IPS-18a (cell line): ENCODE measurements at regions not wholly inside any gene's neighbourhood (a gene's known extent, or its start where the extent isn't known, plus 50 kb on each side); places are given as distances from the start of the nearest gene placed in this dataset.
"Not testable (repeated sequence)": the region's sequence is repeated elsewhere in the genome, so short reads cannot be mapped to it uniquely, and the experiment has no call there.

ENCODE experiments used
- H3K27ac ChIP-seq: one replicate; pipeline ENCODE4 v1.5.1; 2013; ENCODE audit warnings: low read length
- H3K27me3 ChIP-seq: one replicate; pipeline ENCODE4 v1.6.1; 2013; ENCODE audit warnings: mild to moderate bottlenecking, low read length; ENCODE audit not compliant: control insufficient read depth, insufficient read depth
- H3K36me3 ChIP-seq: one replicate; pipeline ENCODE4 v1.6.1; 2013; ENCODE audit warnings: low read depth, low read length; ENCODE audit not compliant: control insufficient read depth
- H3K4me1 ChIP-seq: one replicate; pipeline ENCODE4 v1.6.1; 2013; ENCODE audit warnings: low read depth, low read length; ENCODE audit not compliant: control insufficient read depth
- H3K4me3 ChIP-seq: one replicate; pipeline ENCODE4 v1.5.1; 2013; ENCODE audit warnings: low read length
- H3K9ac ChIP-seq: one replicate; pipeline ENCODE4 v1.6.1; 2013; ENCODE audit warnings: mild to moderate bottlenecking, low read length, moderate library complexity
- H3K9me3 ChIP-seq: one replicate; pipeline ENCODE4 v1.6.1; 2013; ENCODE audit warnings: low read depth, low read length; ENCODE audit not compliant: control insufficient read depth

- not testable (repeated sequence) for H3K27ac ChIP-seq, H3K9ac ChIP-seq, H3K9me3 ChIP-seq, H3K4me1 ChIP-seq, H3K36me3 ChIP-seq, H3K4me3 ChIP-seq, H3K27me3 ChIP-seq
Observed at GRCh38 chr6:93636987-93637664, 217.8 kb upstream of the EPHA7 start.

- no peak overlapping the region for H3K27ac ChIP-seq
- H3K36me3 ChIP-seq = no peaks in the 10 kb centered on the region
- no peak overlapping the region for H3K9ac ChIP-seq
- H3K9me3 ChIP-seq = no peaks in the 10 kb centered on the region
- no peaks in the 10 kb centered on the region for H3K27me3 ChIP-seq
- H3K4me3 ChIP-seq = no peak overlapping the region
- no peaks in the 10 kb centered on the region for H3K4me1 ChIP-seq
Observed at GRCh38 chr6:93624408-93624807, 205.0 kb upstream of the EPHA7 start.

- Histone ChIP-seq H3K9me3 (no peaks in the 10 kb centered on the region), H3K27ac (no peak overlapping the region), H3K27me3 (no peaks in the 10 kb centered on the region), H3K36me3 (no peaks in the 10 kb centered on the region), H3K4me1 (no peaks in the 10 kb centered on the region), H3K4me3 (no peak overlapping the region), H3K9ac (no peak overlapping the region)
Observed at GRCh38 chr6:93621442-93621841, 202.1 kb upstream of the EPHA7 start.

GRCh38 chr6:93604951-93605350 lies 185.6 kb upstream of the EPHA7 start:
- no peaks in the 10 kb centered on the region for H3K4me1 ChIP-seq

GRCh38 chr6:93592417-93592816 lies 173.1 kb upstream of the EPHA7 start:
- Histone ChIP-seq H3K9me3 (no peaks in the 10 kb centered on the region), H3K4me3 (no peak overlapping the region), H3K27ac (no peak overlapping the region), H3K36me3 (no peaks in the 10 kb centered on the region), H3K27me3 (no peaks in the 10 kb centered on the region), H3K9ac (no peak overlapping the region), H3K4me1 (no peaks in the 10 kb centered on the region)

More at GRCh38 chr6:93604951-93605350, 185.6 kb upstream of the EPHA7 start:
- H3K27me3 ChIP-seq = no peaks in the 10 kb centered on the region
- no peak overlapping the region for H3K9ac ChIP-seq
- no peaks in the 10 kb centered on the region for H3K36me3 ChIP-seq
- H3K4me3 ChIP-seq = no peak overlapping the region
- no peak overlapping the region for H3K27ac ChIP-seq
- no peaks in the 10 kb centered on the region for H3K9me3 ChIP-seq

GRCh38 chr6:93586306-93586705 lies 166.9 kb upstream of the EPHA7 start:
- Histone ChIP-seq H3K9ac (no peak overlapping the region), H3K36me3 (no peaks in the 10 kb centered on the region), H3K9me3 (no peaks in the 10 kb centered on the region), H3K4me1 (no peaks in the 10 kb centered on the region), H3K4me3 (no peak overlapping the region), H3K27ac (no peak overlapping the region), H3K27me3 (no peaks in the 10 kb centered on the region)

- no peak overlapping the region for H3K27ac ChIP-seq
- no peak overlapping the region for H3K9ac ChIP-seq
- no peak overlapping the region for H3K4me3 ChIP-seq
- no peaks in the 10 kb centered on the region for H3K9me3 ChIP-seq
- no peaks in the 10 kb centered on the region for H3K36me3 ChIP-seq
- no peaks in the 10 kb centered on the region for H3K27me3 ChIP-seq
- H3K4me1 ChIP-seq = no peaks in the 10 kb centered on the region
Observed at GRCh38 chr6:93584300-93584699, 164.9 kb upstream of the EPHA7 start.

- Histone ChIP-seq H3K27me3 (no peaks in the 10 kb centered on the region), H3K4me3 (no peak overlapping the region), H3K27ac (no peak overlapping the region), H3K9me3 (no peaks in the 10 kb centered on the region), H3K9ac (no peak overlapping the region), H3K4me1 (no peaks in the 10 kb centered on the region), H3K36me3 (no peaks in the 10 kb centered on the region)
Observed at GRCh38 chr6:93581371-93581770, 162.0 kb upstream of the EPHA7 start.

GRCh38 chr6:93580446-93580845 lies 161.1 kb upstream of the EPHA7 start:
- Histone ChIP-seq H3K4me1 (no peaks in the 10 kb centered on the region), H3K9ac (no peak overlapping the region), H3K36me3 (no peaks in the 10 kb centered on the region), H3K9me3 (no peaks in the 10 kb centered on the region), H3K27ac (no peak overlapping the region), H3K27me3 (no peaks in the 10 kb centered on the region), H3K4me3 (no peak overlapping the region)

GRCh38 chr6:93575495-93576267 lies 156.3 kb upstream of the EPHA7 start:
- Histone ChIP-seq H3K4me3 (no peak overlapping the region), H3K27ac (no peak overlapping the region), H3K9me3 (no peaks in the 10 kb centered on the region), H3K27me3 (no peaks in the 10 kb centered on the region), H3K36me3 (no peaks in the 10 kb centered on the region), H3K9ac (no peak overlapping the region), H3K4me1 (no peaks in the 10 kb centered on the region)

- no peak overlapping the region for H3K27ac ChIP-seq
- H3K27me3 ChIP-seq = no peaks in the 10 kb centered on the region
- no peaks in the 10 kb centered on the region for H3K4me1 ChIP-seq
- H3K4me3 ChIP-seq = no peak overlapping the region
- H3K9me3 ChIP-seq = no peaks in the 10 kb centered on the region
- H3K36me3 ChIP-seq = no peaks in the 10 kb centered on the region
- no peak overlapping the region for H3K9ac ChIP-seq
Observed at GRCh38 chr6:93574299-93574698, 154.9 kb upstream of the EPHA7 start.

- no peaks in the 10 kb centered on the region for H3K9me3 ChIP-seq
- no peak overlapping the region for H3K4me3 ChIP-seq
- H3K27me3 ChIP-seq = no peaks in the 10 kb centered on the region
- H3K36me3 ChIP-seq = no peaks in the 10 kb centered on the region
- H3K4me1 ChIP-seq = no peaks in the 10 kb centered on the region
- H3K9ac ChIP-seq = no peak overlapping the region
- H3K27ac ChIP-seq = no peak overlapping the region
Observed at GRCh38 chr6:93571346-93571745, 152.0 kb upstream of the EPHA7 start.
